Endothelial cell (in vitro differentiated cells): ENCODE measurements at regions not wholly inside any gene's neighbourhood (a gene's known extent, or its start where the extent isn't known, plus 50 kb on each side); places are given as distances from the start of the nearest gene placed in this dataset.

Source experiments
- DNase-seq: peaks from one replicate; pipeline ENCODE4 v3.0.0; 2021; ENCODE audit warnings: low spot score
- H3K27ac Mint-ChIP-seq: one replicate; pipeline ENCODE4 v1.8.0; 2021; ENCODE audit warnings: mixed read lengths, inconsistent platforms; ENCODE audit not compliant: unreplicated experiment
- H3K27me3 Mint-ChIP-seq: one replicate; pipeline ENCODE4 v1.8.0; 2021; ENCODE audit warnings: mild to moderate bottlenecking, moderate library complexity, mixed read lengths, inconsistent platforms; ENCODE audit not compliant: unreplicated experiment
- H3K36me3 Mint-ChIP-seq: one replicate; pipeline ENCODE4 v1.8.0; 2021; ENCODE audit warnings: mild to moderate bottlenecking, low read depth, mixed read lengths, inconsistent platforms; ENCODE audit not compliant: unreplicated experiment
- H3K4me1 Mint-ChIP-seq: one replicate; pipeline ENCODE4 v1.8.0; 2021; ENCODE audit warnings: mild to moderate bottlenecking, mixed read lengths, inconsistent platforms; ENCODE audit not compliant: unreplicated experiment
- H3K4me3 Mint-ChIP-seq: one replicate; pipeline ENCODE4 v1.8.0; 2021; ENCODE audit warnings: mild to moderate bottlenecking, mixed read lengths, inconsistent platforms; ENCODE audit not compliant: unreplicated experiment
- H3K9me3 Mint-ChIP-seq: one replicate; pipeline ENCODE4 v1.8.0; 2021; ENCODE audit warnings: mixed read lengths, inconsistent platforms; ENCODE audit not compliant: unreplicated experiment
- CTCF ChIP-seq: fragments of 200-600 bp; sonication (generic); IDR thresholded peaks from one replicate; pipeline ENCODE4 v1.5.0; 2021; ENCODE audit warnings: antibody characterized with exemption; ENCODE audit not compliant: unreplicated experiment

DNA sequence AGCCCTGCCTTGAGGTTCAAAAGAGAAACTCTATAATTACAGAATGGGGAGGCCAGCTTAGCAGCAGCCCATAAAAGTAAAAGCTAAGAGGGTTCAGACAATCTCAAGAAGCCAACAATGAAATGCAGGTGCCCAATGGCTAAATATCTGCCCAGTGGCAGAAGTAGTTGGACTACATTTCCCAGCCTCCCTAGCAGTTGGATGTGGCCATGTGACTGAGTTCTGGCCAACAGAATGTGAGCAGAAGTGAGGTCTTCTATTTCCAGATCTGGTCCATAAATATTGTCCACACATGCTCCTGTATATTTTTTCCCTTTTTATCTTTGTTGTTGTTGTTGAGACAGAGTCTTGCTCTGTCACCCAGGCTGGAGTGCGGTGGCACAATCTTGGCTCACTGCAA lies 127.9 kb upstream of the NHS start:
- Mint-ChIP-seq H3K27ac (no peak overlapping the region), H3K27me3 (no peaks in the 10 kb centered on the region), H3K4me3 (no peak overlapping the region), H3K4me1 (peaks cover 3% of the 10 kb centered on the region), H3K36me3 (no peaks in the 10 kb centered on the region), H3K9me3 (no peaks in the 10 kb centered on the region)
- DNase-seq = no peak
- TF ChIP-seq CTCF = no peak

GRCh38 chrX:17262123-17262522 lies 112.9 kb upstream of the NHS start:
- no peaks in the 10 kb centered on the region for H3K9me3 Mint-ChIP-seq

DNA sequence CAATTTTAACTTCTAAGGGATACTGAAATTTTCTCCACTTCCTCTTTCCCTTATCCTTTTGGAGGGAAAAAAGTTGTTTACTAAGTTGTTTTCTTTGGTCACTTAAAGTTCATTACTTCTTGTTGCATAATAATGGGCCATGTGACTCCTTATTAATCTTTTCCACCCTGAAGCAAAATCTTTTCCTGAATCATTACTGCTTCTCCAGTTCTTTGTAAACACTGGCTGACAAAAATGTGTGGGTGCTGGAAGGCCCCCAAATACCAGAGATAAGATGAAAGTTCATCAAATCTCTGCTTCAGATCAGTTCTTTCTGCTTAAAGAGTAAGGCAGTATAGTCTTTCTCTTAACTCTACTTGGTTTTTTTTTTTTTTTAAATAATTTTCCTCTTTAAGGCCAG lies 108.9 kb upstream of the NHS start:
- H3K9me3 Mint-ChIP-seq = no peaks in the 10 kb centered on the region
- TF ChIP-seq CTCF = no peak

More at GRCh38 chrX:17262123-17262522, 112.9 kb upstream of the NHS start:
- H3K4me1 Mint-ChIP-seq = no peaks in the 10 kb centered on the region
- peaks cover 4% of the 10 kb centered on the region for H3K36me3 Mint-ChIP-seq
- no peak for TF ChIP-seq CTCF
- no peaks in the 10 kb centered on the region for H3K27me3 Mint-ChIP-seq
- H3K4me3 Mint-ChIP-seq = no peak overlapping the region
- no peak for DNase-seq
- no peak overlapping the region for H3K27ac Mint-ChIP-seq

DNA sequence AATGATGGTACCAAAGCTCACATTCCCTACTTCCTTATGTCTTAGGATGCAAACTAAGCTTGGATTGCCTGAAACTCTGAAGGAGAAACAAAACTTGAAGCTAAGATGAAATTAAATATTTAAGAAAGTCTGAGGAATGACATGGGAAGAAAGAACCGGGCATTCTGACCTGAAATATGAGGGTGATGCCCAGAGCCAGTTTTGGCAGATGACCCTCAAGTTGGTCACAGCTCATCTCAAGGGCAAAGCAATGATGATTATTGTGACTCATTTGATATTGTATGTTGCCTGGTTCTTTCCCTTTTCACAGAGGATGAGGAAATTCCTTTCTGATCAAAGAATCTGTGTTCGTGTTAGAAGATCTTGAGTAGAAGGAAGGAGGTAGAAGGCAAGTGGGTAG lies 96.0 kb upstream of the NHS start:
- no peak overlapping the region for H3K4me3 Mint-ChIP-seq
- H3K27ac Mint-ChIP-seq = no peak overlapping the region
- no peaks in the 10 kb centered on the region for H3K36me3 Mint-ChIP-seq
- no peak for TF ChIP-seq CTCF
- no peaks in the 10 kb centered on the region for H3K4me1 Mint-ChIP-seq
- no peaks in the 10 kb centered on the region for H3K9me3 Mint-ChIP-seq
- no peaks in the 10 kb centered on the region for H3K27me3 Mint-ChIP-seq
- no peak for DNase-seq

More for the DNA sequence above, 108.9 kb upstream of the NHS start:
- H3K27me3 Mint-ChIP-seq = no peaks in the 10 kb centered on the region
- H3K36me3 Mint-ChIP-seq = peaks cover 4% of the 10 kb centered on the region
- no peak overlapping the region for H3K27ac Mint-ChIP-seq
- no peaks in the 10 kb centered on the region for H3K4me1 Mint-ChIP-seq
- DNase-seq = no peak
- no peak overlapping the region for H3K4me3 Mint-ChIP-seq

- H3K4me1 Mint-ChIP-seq = no peaks in the 10 kb centered on the region
- H3K9me3 Mint-ChIP-seq = no peaks in the 10 kb centered on the region
- H3K27me3 Mint-ChIP-seq = no peaks in the 10 kb centered on the region
These were observed 89.0 kb upstream of the NHS start for GRCh38 chrX:17285983-17286382.

More at GRCh38 chrX:17285983-17286382, 89.0 kb upstream of the NHS start:
- DNase-seq = no peak
- TF ChIP-seq CTCF = no peak
- Mint-ChIP-seq H3K27ac (no peak overlapping the region), H3K4me3 (no peak overlapping the region), H3K36me3 (no peaks in the 10 kb centered on the region)
